ENCODE measurements at regions not wholly inside any gene's neighbourhood (a gene's known extent, or its start where the extent isn't known, plus 50 kb on each side); places are given as distances from the start of the nearest gene placed in this dataset.

- H3K27ac Mint-ChIP-seq = no peak overlapping the region
- H3K4me3 Mint-ChIP-seq = no peak overlapping the region
- no peaks in the 10 kb centered on the region for H3K36me3 Mint-ChIP-seq (ENCODE audit: low read depth)
- no peaks in the 10 kb centered on the region for H3K4me1 Mint-ChIP-seq (ENCODE audit: low read depth)
- ChIA-PET POLR2A (no interaction called here), CTCF (interaction anchor here (1.0 kb wide), 1 partner anchor 246 kb away, joined by 3 read pairs; no protein-coding TSS in a partner anchor)
- no peak for DNase-seq
- no peaks in the 10 kb centered on the region for H3K27me3 Mint-ChIP-seq
- no peak for TF ChIP-seq CTCF (IDR thresholded peaks at IDR 0.05)
- intact Hi-C loops (cut with micrococcal nuclease) = no loop called here
- ATAC-seq = no peak
- H3K9me3 Mint-ChIP-seq = no peaks in the 10 kb centered on the region
These were observed 290.9 kb downstream of the CDK5RAP2 start for GRCh38 chr9:120289098-120289497.

GRCh38 chr9:120286530-120286929, 293.4 kb downstream of the CDK5RAP2 start:
- H3K27me3 Mint-ChIP-seq = peaks cover 3% of the 10 kb centered on the region
- POLR2A ChIA-PET = no interaction called here
- H3K9me3 Mint-ChIP-seq = no peaks in the 10 kb centered on the region
- no peak overlapping the region for H3K27ac Mint-ChIP-seq
- CTCF ChIA-PET = no interaction called here
- H3K36me3 Mint-ChIP-seq (ENCODE audit: low read depth) = no peaks in the 10 kb centered on the region
- DNase-seq (no peak), ATAC-seq (no peak)
- H3K4me3 Mint-ChIP-seq = no peak overlapping the region
- no peaks in the 10 kb centered on the region for H3K4me1 Mint-ChIP-seq (ENCODE audit: low read depth)
- TF ChIP-seq CTCF (IDR thresholded peaks at IDR 0.05) = no peak
- intact Hi-C loops (cut with micrococcal nuclease) = no loop called here

- H3K4me3 Mint-ChIP-seq = no peak overlapping the region
- H3K36me3 Mint-ChIP-seq (ENCODE audit: low read depth) = no peaks in the 10 kb centered on the region
- H3K27ac Mint-ChIP-seq = no peak overlapping the region
- TF ChIP-seq CTCF (IDR thresholded peaks at IDR 0.05) = no peak
- no peaks in the 10 kb centered on the region for H3K9me3 Mint-ChIP-seq
- H3K27me3 Mint-ChIP-seq = peaks cover 3% of the 10 kb centered on the region
- ChIA-PET POLR2A (no interaction called here), CTCF (no interaction called here)
- H3K4me1 Mint-ChIP-seq (ENCODE audit: low read depth) = no peaks in the 10 kb centered on the region
- DNase-seq (no peak), ATAC-seq (no peak)
- intact Hi-C loops (cut with micrococcal nuclease) = no loop called here
These were observed 295.1 kb downstream of the CDK5RAP2 start for GRCh38 chr9:120284821-120285220.

GRCh38 chr9:120281665-120282064, 298.3 kb downstream of the CDK5RAP2 start:
- Mint-ChIP-seq H3K4me3 (no peak overlapping the region), H3K9me3 (peaks cover 2% of the 10 kb centered on the region), H3K36me3 (ENCODE audit: low read depth) (no peaks in the 10 kb centered on the region), H3K4me1 (ENCODE audit: low read depth) (no peaks in the 10 kb centered on the region), H3K27me3 (peaks cover 6% of the 10 kb centered on the region), H3K27ac (no peak overlapping the region)
- DNase-seq (no peak), ATAC-seq (no peak)
- ChIA-PET POLR2A (no interaction called here), CTCF (no interaction called here)
- no peak for TF ChIP-seq CTCF (IDR thresholded peaks at IDR 0.05)
- intact Hi-C loops (cut with micrococcal nuclease) = no loop called here

GRCh38 chr9:120267929-120268328, 312.0 kb downstream of the CDK5RAP2 start:
- ChIA-PET CTCF (no interaction called here), POLR2A (no interaction called here)
- TF ChIP-seq CTCF (IDR thresholded peaks at IDR 0.05) = no peak
- intact Hi-C loops (cut with micrococcal nuclease) = no loop called here
- Mint-ChIP-seq H3K4me3 (no peak overlapping the region), H3K9me3 (peaks cover 4% of the 10 kb centered on the region), H3K27me3 (peaks cover 6% of the 10 kb centered on the region), H3K27ac (no peak overlapping the region), H3K36me3 (ENCODE audit: low read depth) (no peaks in the 10 kb centered on the region), H3K4me1 (ENCODE audit: low read depth) (no peaks in the 10 kb centered on the region)
- DNase-seq (no peak), ATAC-seq (no peak)

Data from activated CD8-positive, alpha-beta T cell treated with anti-CD3 and anti-CD28 coated beads for 36 hours (primary cell).